PC-3 (cell line): ENCODE measurements at regions not wholly inside any gene's neighbourhood (a gene's known extent, or its start where the extent isn't known, plus 50 kb on each side); places are given as distances from the start of the nearest gene placed in this dataset.
"Not testable (repeated sequence)": the region's sequence is repeated elsewhere in the genome, so short reads cannot be mapped to it uniquely, and the experiment has no call there.

ENCODE experiments used
- ATAC-seq: fragments of 200-7000 bp; cut with Tn5 transposase; 2 replicates; pipeline ENCODE4 v1.9.1; 2020; ENCODE audit warnings: mild to moderate bottlenecking, moderate library complexity
- BruUV-seq: library from RNA; stranded (reverse); fragments of 400-500 nt; replicated peaks from 2 replicates; lab custom pipeline; 2021; lab: Mats Ljungman, UMichigan
- CTCF ChIA-PET: fragments of 300-600 bp; sonication (Branson Sonifier 250); formaldehyde crosslinking; loops from one replicate; lab custom pipeline; 2022; ENCODE audit warnings: antibody characterized with exemption; lab: Charles Lee
- POLR2A ChIA-PET: fragments of 300-600 bp; sonication (Branson Sonifier 250); formaldehyde crosslinking; loops from one replicate; lab custom pipeline; 2022; ENCODE audit warnings: antibody characterized with exemption; ENCODE audit not compliant: unreplicated experiment; lab: Charles Lee
- DNase-seq: peaks from one replicate; pipeline ENCODE4 v3.0.0-alpha.2; 2015
- H2AFZ ChIP-seq: fragments of 300-600 bp; sonication (generic); 2 replicates; pipeline ENCODE4 v1.6.0; 2016; ENCODE audit warnings: antibody characterized with exemption, low read length
- H3F3A ChIP-seq: fragments of 300-600 bp; sonication (generic); one replicate; pipeline ENCODE4 v1.6.0; 2017; ENCODE audit warnings: antibody characterized with exemption, low read length, control low read depth, mild to moderate bottlenecking; ENCODE audit not compliant: unreplicated experiment
- H3K27ac ChIP-seq: fragments of 300-600 bp; sonication (generic); 2 replicates; pipeline ENCODE4 v1.5.1; 2016; ENCODE audit warnings: mild to moderate bottlenecking, low read length
- H3K27me3 ChIP-seq: fragments of 300-600 bp; sonication (generic); 2 replicates; pipeline ENCODE4 v1.6.1; 2016; ENCODE audit warnings: low read length, mixed read lengths
- H3K36me3 ChIP-seq: fragments of 300-600 bp; sonication (generic); 2 replicates; pipeline ENCODE4 v1.6.1; 2016; ENCODE audit warnings: low read depth, mixed run types, low read length, mixed read lengths
- H3K4me1 ChIP-seq: fragments of 300-600 bp; sonication (generic); 2 replicates; pipeline ENCODE4 v1.5.1; 2016; ENCODE audit warnings: low read length; ENCODE audit not compliant: insufficient read depth
- H3K4me2 ChIP-seq: fragments of 300-600 bp; sonication (generic); 2 replicates; pipeline ENCODE4 v1.6.0; 2016; ENCODE audit warnings: low read length
- H3K4me3 ChIP-seq: fragments of 300-600 bp; sonication (generic); 2 replicates; pipeline ENCODE4 v1.5.1; 2016; ENCODE audit warnings: mild to moderate bottlenecking, low read length, mixed read lengths
- H3K79me2 ChIP-seq: fragments of 300-600 bp; sonication (generic); 2 replicates; pipeline ENCODE4 v1.6.1; 2017; ENCODE audit warnings: low read length, mixed read lengths
- H3K9ac ChIP-seq: fragments of 300-600 bp; sonication (generic); 2 replicates; pipeline ENCODE4 v1.6.0; 2016; ENCODE audit warnings: mild to moderate bottlenecking, low read length
- H3K9me2 ChIP-seq: fragments of 300-600 bp; sonication (generic); replicated peaks from 2 replicates; pipeline ENCODE4 v1.6.1; 2016; ENCODE audit warnings: mixed run types, low read length, mixed read lengths
- H3K9me3 ChIP-seq: fragments of 300-600 bp; sonication (generic); 2 replicates; pipeline ENCODE4 v1.6.1; 2016; ENCODE audit warnings: low read length, mixed read lengths
- H4K20me1 ChIP-seq: fragments of 300-600 bp; sonication (generic); 2 replicates; pipeline ENCODE4 v1.6.1; 2016; ENCODE audit warnings: low read length, mixed read lengths
- CTCF ChIP-seq: fragments of 300-600 bp; sonication (generic); conservative IDR thresholded peaks from 2 replicates; pipeline ENCODE4 v1.5.1; 2017; ENCODE audit warnings: antibody characterized with exemption, low read depth, mild to moderate bottlenecking, low read length
- EZH2 ChIP-seq: fragments of 300-600 bp; sonication (generic); IDR thresholded peaks from one replicate; pipeline ENCODE4 v1.6.1; 2017; ENCODE audit warnings: antibody characterized with exemption, mild to moderate bottlenecking, low read length; ENCODE audit not compliant: unreplicated experiment
- EZH2phosphoT487 ChIP-seq: fragments of 300-600 bp; sonication (generic); IDR thresholded peaks from 2 replicates; pipeline ENCODE4 v1.6.1; 2018; ENCODE audit warnings: mild to moderate bottlenecking, antibody characterized with exemption, low read length, borderline replicate concordance
- intact Hi-C: fragments of 100-400 bp; cut with micrococcal nuclease; formaldehyde crosslinking; loops from 2 replicates; pipeline ENCODE4 v1.9.0; 2023

- H3K4me2 ChIP-seq, CTCF ChIA-PET, BruUV-seq, H4K20me1 ChIP-seq, H3K27ac ChIP-seq, H3K27me3 ChIP-seq, H3K9me2 ChIP-seq, H2AFZ ChIP-seq, H3K4me1 ChIP-seq, POLR2A ChIA-PET, ATAC-seq, intact Hi-C loops, H3K9me3 ChIP-seq, H3K4me3 ChIP-seq, H3K9ac ChIP-seq, H3K36me3 ChIP-seq, H3F3A ChIP-seq, H3K79me2 ChIP-seq: not testable (repeated sequence)
- DNase-seq = peak; percentile 14
These were observed 97.5 kb downstream of the ZNF664 start for GRCh38 chr12:124070394-124071074.

- no peak overlapping the region for H3K4me3 ChIP-seq
- ChIA-PET CTCF (no interaction called here), POLR2A (no interaction called here)
- no peaks in the 10 kb centered on the region; the same call in 1 of the 2 replicates for H3K36me3 ChIP-seq
- intact Hi-C loops = no loop called here
- H3K27ac ChIP-seq = no peak overlapping the region
- H3K9me2 ChIP-seq = no peaks in the 10 kb centered on the region
- no TSS peak for BruUV-seq
- no peak overlapping the region for H3K4me2 ChIP-seq
- TF ChIP-seq CTCF (no peak), EZH2phosphoT487 (no peak), EZH2 (no peak)
- H3K4me1 ChIP-seq = no peaks in the 10 kb centered on the region
- no peaks in the 10 kb centered on the region for H3K79me2 ChIP-seq
- no peaks in the 10 kb centered on the region for H3F3A ChIP-seq
- DNase-seq = no peak
- H3K9me3 ChIP-seq = peaks cover 6% of the 10 kb centered on the region
- H3K9ac ChIP-seq = no peak overlapping the region
- ATAC-seq = no peak
- no peak overlapping the region for H2AFZ ChIP-seq
- peaks cover 8% of the 10 kb centered on the region; the same call in 1 of the 2 replicates for H3K27me3 ChIP-seq
- H4K20me1 ChIP-seq = no peaks in the 10 kb centered on the region
These were observed 98.0 kb downstream of the ZNF664 start for GRCh38 chr12:124071075-124071443.

- Histone ChIP-seq H3K9ac (no peak overlapping the region), H3F3A (no peaks in the 10 kb centered on the region), H4K20me1 (no peaks in the 10 kb centered on the region), H3K27me3 (peaks cover 13% of the 10 kb centered on the region; the same call in 1 of the 2 replicates), H3K4me3 (no peak overlapping the region), H2AFZ (no peak overlapping the region), H3K79me2 (no peaks in the 10 kb centered on the region), H3K27ac (no peak overlapping the region), H3K4me2 (no peak overlapping the region), H3K4me1 (no peaks in the 10 kb centered on the region), H3K9me2 (no peaks in the 10 kb centered on the region), H3K36me3 (no peaks in the 10 kb centered on the region), H3K9me3 (no peaks in the 10 kb centered on the region)
- ATAC-seq (no peak), DNase-seq (peak; percentile 6)
- ChIA-PET POLR2A (no interaction called here), CTCF (no interaction called here)
- no TSS peak for BruUV-seq
- intact Hi-C loops = no loop called here
- no peak for TF ChIP-seq CTCF
- TF ChIP-seq EZH2phosphoT487 = no peak
- TF ChIP-seq EZH2 = no peak
These were observed 100.5 kb downstream of the ZNF664 start for GRCh38 chr12:124073356-124074035.
